SK-N-SH (cell line): ENCODE measurements at regions not wholly inside any gene's neighbourhood (a gene's known extent, or its start where the extent isn't known, plus 50 kb on each side); places are given as distances from the start of the nearest gene placed in this dataset.

Experiments used
- CTCF ChIA-PET: fragments of 300-600, 350-600 bp; formaldehyde crosslinking; extraction: SDS; loops from one replicate; lab custom pipeline; 2021; lab: Yijun Ruan, JAX
- POLR2A ChIA-PET: fragments of 350-600 bp; sonication (Branson Sonifier 250); formaldehyde crosslinking; extraction: SDS; loops from one replicate; lab custom pipeline; 2020; ENCODE audit warnings: antibody characterized with exemption, inconsistent platforms; lab: Yijun Ruan, JAX
- DNase-seq: peaks from one replicate; pipeline ENCODE4 v3.0.0; 2012
- H2AFZ ChIP-seq: fragments of 200-600 bp; sonication (generic); 2 replicates; pipeline ENCODE4 v1.8.1; 2016; ENCODE audit warnings: antibody characterized with exemption, mild to moderate bottlenecking, low read depth
- H3F3A ChIP-seq: fragments of 200-600 bp; sonication (generic); replicated peaks from 2 replicates; pipeline ENCODE3; 2016; ENCODE audit warnings: antibody characterized with exemption, mild to moderate bottlenecking; ENCODE audit not compliant: insufficient read depth
- H3K27ac ChIP-seq, 2 experiments: fragments of 200-500 bp in 1 of 2; fragments of 200-600 bp in 1 of 2; sonication (Bioruptor generic) in 1 of 2; sonication (generic), shearing (Covaris generic) in 1 of 2; 2 replicates each; pipeline versions ENCODE4 v1.5.1 to v1.6.1; 2014 to 2016; ENCODE audit warnings: low read depth in 2 of 2, inconsistent platforms in 1 of 2, low read length in 1 of 2, mild to moderate bottlenecking in 1 of 2, mixed read lengths in 1 of 2
- H3K27me3 ChIP-seq: fragments of 200-600 bp; sonication (generic), shearing (Covaris generic); 2 replicates; pipeline ENCODE4 v1.6.1; 2016; ENCODE audit warnings: mixed run types; ENCODE audit not compliant: insufficient read depth
- H3K36me3 ChIP-seq, 2 experiments: fragments of 200-500 bp in 1 of 2; fragments of 200-600 bp in 1 of 2; sonication (Bioruptor generic) in 1 of 2; sonication (generic) in 1 of 2; replicated peaks in 1 of 2; 2 replicates each; pipeline versions ENCODE3 to v1.5.1; 2014 to 2016; ENCODE audit warnings: low read length in 1 of 2, mild to moderate bottlenecking in 1 of 2; ENCODE audit not compliant: insufficient read depth in 2 of 2, control insufficient read depth in 1 of 2
- H3K4me1 ChIP-seq, 2 experiments: fragments of 200-500 bp in 1 of 2; fragments of 200-600 bp in 1 of 2; sonication (Bioruptor generic) in 1 of 2; sonication (generic), shearing (Covaris generic) in 1 of 2; 2 replicates each; pipeline versions ENCODE4 v1.5.1 to v1.6.1; 2014 to 2016; ENCODE audit warnings: low read depth in 1 of 2, low read length in 1 of 2, mixed run types in 1 of 2; ENCODE audit not compliant: insufficient read depth in 2 of 2, control insufficient read depth in 1 of 2
- H3K4me2 ChIP-seq: fragments of 200-600 bp; sonication (generic), shearing (Covaris generic); 2 replicates; pipeline ENCODE4 v1.6.1; 2017; ENCODE audit warnings: mixed run types
- H3K4me3 ChIP-seq, 2 experiments: fragments of 200-500 bp in 1 of 2; fragments of 200-600 bp in 1 of 2; sonication (Bioruptor generic) in 1 of 2; sonication (generic), shearing (Covaris generic) in 1 of 2; 2 replicates each; pipeline versions ENCODE4 v1.5.1 to v1.8.1; 2014 to 2016; ENCODE audit warnings: low read depth in 2 of 2, inconsistent platforms in 1 of 2, low read length in 1 of 2, mild to moderate bottlenecking in 1 of 2, mixed read lengths in 1 of 2, moderate library complexity in 1 of 2
- H3K79me2 ChIP-seq: fragments of 200-600 bp; sonication (generic); 2 replicates; pipeline ENCODE4 v1.8.1; 2017; ENCODE audit warnings: mild to moderate bottlenecking; ENCODE audit not compliant: insufficient read depth
- H3K9ac ChIP-seq: fragments of 200-600 bp; sonication (generic); 2 replicates; pipeline ENCODE4 v1.6.1; 2017; ENCODE audit warnings: mixed run types
- H3K9me2 ChIP-seq: fragments of 200-600 bp; sonication (generic); 2 replicates; pipeline ENCODE4 v1.6.1; 2017; ENCODE audit warnings: mixed run types
- H3K9me3 ChIP-seq: fragments of 200-600 bp; sonication (generic); 2 replicates; pipeline ENCODE4 v1.6.1; 2017; ENCODE audit warnings: mixed run types, mild to moderate bottlenecking, moderate library complexity
- H4K20me1 ChIP-seq: fragments of 200-600 bp; sonication (generic); 2 replicates; pipeline ENCODE4 v1.6.1; 2017; ENCODE audit warnings: mild to moderate bottlenecking, mixed run types; ENCODE audit not compliant: insufficient read depth
- EP300 ChIP-seq, 2 experiments: IDR thresholded peaks; 2 replicates each; pipeline versions ENCODE4 v1.4.0 to v1.6.1; 2012; ENCODE audit warnings: borderline replicate concordance in 1 of 2, low read depth in 1 of 2, low read length in 1 of 2
- EZH2phosphoT487 ChIP-seq: fragments of 200-600 bp; sonication (generic); IDR thresholded peaks from 2 replicates; pipeline ENCODE4 v1.6.1; 2017; ENCODE audit warnings: low read depth, mixed run types, mild to moderate bottlenecking, antibody characterized with exemption, moderate library complexity, borderline replicate concordance
- FOSL2 ChIP-seq: IDR thresholded peaks from 2 replicates; pipeline ENCODE4 v1.4.0; 2012; ENCODE audit warnings: low read depth, mild to moderate bottlenecking, moderate library complexity, borderline replicate concordance
- FOXJ3 ChIP-seq: sonication (generic); formaldehyde crosslinking; IDR thresholded peaks from 2 replicates; pipeline ENCODE4 v1.5.1; 2020; ENCODE audit warnings: mild to moderate bottlenecking, missing genetic modification reagents
- FOXM1 ChIP-seq: IDR thresholded peaks from 2 replicates; pipeline ENCODE4 v1.4.0; 2012; ENCODE audit warnings: low read depth, mild to moderate bottlenecking
- GABPA ChIP-seq: IDR thresholded peaks from 2 replicates; pipeline ENCODE4 v1.4.0; 2012; ENCODE audit warnings: low read depth, mild to moderate bottlenecking
- IRF3 ChIP-seq: fragments of 150-350 bp; IDR thresholded peaks from 2 replicates; pipeline ENCODE4 v1.6.1; 2016; ENCODE audit warnings: mild to moderate bottlenecking, low read depth, low read length
- JUND ChIP-seq: IDR thresholded peaks from 2 replicates; pipeline ENCODE4 v1.4.0; 2012
- MAX ChIP-seq: IDR thresholded peaks from 2 replicates; pipeline ENCODE4 v1.4.0; 2012; ENCODE audit warnings: low read depth
- NFIC ChIP-seq: IDR thresholded peaks from 2 replicates; pipeline ENCODE4 v1.4.0; 2012; ENCODE audit warnings: borderline replicate concordance
- PBX3 ChIP-seq: IDR thresholded peaks from 2 replicates; pipeline ENCODE4; 2012
- RFX5 ChIP-seq: IDR thresholded peaks from 2 replicates; pipeline ENCODE4 v1.6.1; 2012; ENCODE audit warnings: mild to moderate bottlenecking, improper control_type of control experiment, low read length
- RXRA ChIP-seq: IDR thresholded peaks from 2 replicates; pipeline ENCODE4 v1.4.0; 2012; ENCODE audit warnings: low read depth, mild to moderate bottlenecking, borderline replicate concordance
- SIN3A ChIP-seq: IDR thresholded peaks from 2 replicates; pipeline ENCODE4 v1.6.1; 2012; ENCODE audit warnings: low read depth, mild to moderate bottlenecking, low read length, moderate library complexity, borderline replicate concordance
- TAF1 ChIP-seq: IDR thresholded peaks from 2 replicates; pipeline ENCODE4 v1.6.1; 2012; ENCODE audit warnings: low read depth, mild to moderate bottlenecking, low read length, moderate library complexity, borderline replicate concordance
- TCF12 ChIP-seq: IDR thresholded peaks from 2 replicates; pipeline ENCODE4 v1.4.0; 2012
- TEAD4 ChIP-seq: IDR thresholded peaks from 2 replicates; pipeline ENCODE4 v1.4.0; 2012; ENCODE audit warnings: mild to moderate bottlenecking, borderline replicate concordance; ENCODE audit not compliant: insufficient read depth
- USF2 ChIP-seq: fragments of 150-350 bp; IDR thresholded peaks from 2 replicates; pipeline ENCODE4 v1.6.1; 2017; ENCODE audit warnings: antibody characterized with exemption, low read length, low read depth, borderline replicate concordance
- ZBTB33 ChIP-seq: IDR thresholded peaks from 2 replicates; pipeline ENCODE4 v1.4.0; 2012; ENCODE audit warnings: low read depth, borderline replicate concordance
- WGBS: methylation state at CpG from one replicate; pipeline ENCODE4 v1.1.6; 2017; ENCODE audit warnings: low lambda C conversion rate; 5-methylcytosine and 5-hydroxymethylcytosine counted together

- H2AFZ ChIP-seq, result no peak overlapping the region
- TF ChIP-seq TAF1 (no peak), ZBTB33 (no peak), FOXJ3 (CRISPR knock-in tag) (no peak), USF2 (no peak), GABPA (no peak), EZH2phosphoT487 (no peak), RFX5 (no peak), FOXM1 (no peak), PBX3 (no peak)
- TF ChIP-seq, all 33 proteins: peak for 0
- Histone ChIP-seq H4K20me1 (no peaks in the 10 kb centered on the region), H3K4me1 (peaks cover 3 to 50% of the 10 kb centered on the region in 2 experiments; a peak in 3 of 4 replicates), H3K27ac (peak overlapping the region; percentile 30 to 92; a peak in 3 of 4 replicates), H3K27me3 (no peaks in the 10 kb centered on the region), H3K4me2 (peak overlapping the region; percentile 44), H3K9me3 (no peaks in the 10 kb centered on the region), H3K9me2 (no peaks in the 10 kb centered on the region), H3K36me3 (no peaks in the 10 kb centered on the region), H3K9ac (peak overlapping the region; percentile 35; the same call in 1 of the 2 replicates), H3K79me2 (no peaks in the 10 kb centered on the region; the same call in 1 of the 2 replicates), H3K4me3 (no peak overlapping the region), H3F3A (peaks cover 39% of the 10 kb centered on the region)
- ChIA-PET CTCF (no interaction called here), POLR2A (no interaction called here)
- DNase-seq, result no peak
- WGBS, result 66% methylated on average over 7 of the region's 7 CpGs
These were observed 94.6 kb upstream of the DNAH5 start for GRCh38 chr5:14039063-14039462.

GRCh38 chr5:14038341-14038959, 94.0 kb upstream of the DNAH5 start:
- peaks cover 3 to 50% of the 10 kb centered on the region in 2 experiments; a peak in 3 of 4 replicates for H3K4me1 ChIP-seq
- H4K20me1 ChIP-seq, result no peaks in the 10 kb centered on the region
- ChIA-PET CTCF (interaction anchor here (0.6 to 1.5 kb wide), 2 partner anchors 24 to 43 kb away, joined by 3 read pairs; no protein-coding TSS in a partner anchor), POLR2A (no interaction called here)
- no peaks in the 10 kb centered on the region; the same call in 1 of the 2 replicates for H3K79me2 ChIP-seq
- no peaks in the 10 kb centered on the region for H3K27me3 ChIP-seq
- WGBS, result 34% methylated on average over 10 of the region's 10 CpGs
- H3K9me3 ChIP-seq, result no peaks in the 10 kb centered on the region
- no peak for DNase-seq
- H3K4me2 ChIP-seq, result peak overlapping the region; percentile 44
- no peaks in the 10 kb centered on the region for H3K9me2 ChIP-seq
- peak overlapping the region; percentile 35; the same call in 1 of the 2 replicates for H3K9ac ChIP-seq
- peak overlapping the region; percentile 2 to 92; a peak in 3 of 4 replicates for H3K27ac ChIP-seq
- H3K36me3 ChIP-seq, result no peaks in the 10 kb centered on the region
- no peak overlapping the region for H3K4me3 ChIP-seq
- peaks cover 39% of the 10 kb centered on the region for H3F3A ChIP-seq
- no peak overlapping the region for H2AFZ ChIP-seq
- TF ChIP-seq IRF3 (no peak), SIN3A (no peak), MAX (peak; percentile 60), FOXJ3 (CRISPR knock-in tag) (no peak), RXRA (peak; percentile 79), NFIC (peak; percentile 25; the same call in 1 of the 2 replicates), EP300 (IDR thresholded peaks at IDR 0.05; ENCODE audit: borderline replicate concordance in 1 of 2, low read depth in 1 of 2, low read length in 1 of 2) (peak in 1 of 2 experiments; percentile 70; a peak in 1 of 4 replicates), FOSL2 (peak; percentile 73; the same call in 1 of the 2 replicates), JUND (peak; percentile 59; the same call in 1 of the 2 replicates), TCF12 (peak; percentile 82), TEAD4 (0 out of 2 replicates have a peak, but pooled peaks have one; percentile 30), EZH2phosphoT487 (no peak)
